GM23248 (cell line): ENCODE measurements at regions not wholly inside any gene's neighbourhood (a gene's known extent, or its start where the extent isn't known, plus 50 kb on each side); places are given as distances from the start of the nearest gene placed in this dataset.

ENCODE experiments used
- DNase-seq: peaks from one replicate; pipeline ENCODE4 v3.0.0-alpha.2; 2015
- H2AFZ ChIP-seq: fragments of 200-600 bp; sonication (generic); 2 replicates; pipeline ENCODE4 v1.6.1; 2016; ENCODE audit warnings: antibody characterized with exemption
- H3F3A ChIP-seq: fragments of 200-600 bp; sonication (generic); 2 replicates; pipeline ENCODE4 v1.6.1; 2016; ENCODE audit warnings: mild to moderate bottlenecking, antibody characterized with exemption, mixed run types; ENCODE audit not compliant: insufficient read depth
- H3K27ac ChIP-seq: fragments of 200-600 bp; sonication (generic); 2 replicates; pipeline ENCODE4 v1.5.1; 2016; ENCODE audit warnings: mild to moderate bottlenecking
- H3K27me3 ChIP-seq: fragments of 200-600 bp; sonication (generic); replicated peaks from 2 replicates; pipeline ENCODE4 v1.6.1; 2016; ENCODE audit warnings: mild to moderate bottlenecking; ENCODE audit not compliant: insufficient read depth
- H3K36me3 ChIP-seq: fragments of 200-600 bp; sonication (generic); 2 replicates; pipeline ENCODE4 v1.6.1; 2016; ENCODE audit warnings: low read depth, mild to moderate bottlenecking
- H3K4me1 ChIP-seq: fragments of 200-600 bp; sonication (generic); 2 replicates; pipeline ENCODE4 v1.6.1; 2016; ENCODE audit warnings: mild to moderate bottlenecking; ENCODE audit not compliant: insufficient read depth
- H3K4me2 ChIP-seq: fragments of 200-600 bp; sonication (generic); one replicate; pipeline ENCODE4 v1.6.1; 2016; ENCODE audit warnings: mild to moderate bottlenecking; ENCODE audit not compliant: unreplicated experiment
- H3K4me3 ChIP-seq: fragments of 200-600 bp; sonication (generic); 2 replicates; pipeline ENCODE4 v1.5.1; 2016; ENCODE audit warnings: mild to moderate bottlenecking
- H3K79me2 ChIP-seq: fragments of 200-600 bp; sonication (generic); 2 replicates; pipeline ENCODE4 v1.6.1; 2016; ENCODE audit warnings: mild to moderate bottlenecking; ENCODE audit not compliant: insufficient read depth
- H3K9ac ChIP-seq: fragments of 200-600 bp; sonication (generic); 2 replicates; pipeline ENCODE4 v1.6.1; 2016; ENCODE audit warnings: mild to moderate bottlenecking
- H3K9me2 ChIP-seq: fragments of 200-600 bp; sonication (generic); 2 replicates; pipeline ENCODE4 v1.6.1; 2016; ENCODE audit warnings: mixed run types, mild to moderate bottlenecking, moderate library complexity; ENCODE audit not compliant: insufficient read depth
- H3K9me3 ChIP-seq: fragments of 200-600 bp; sonication (generic); one replicate; pipeline ENCODE4 v1.6.1; 2017; ENCODE audit warnings: low read depth
- H4K20me1 ChIP-seq: fragments of 200-600 bp; sonication (generic); 2 replicates; pipeline ENCODE4 v1.6.0; 2016; ENCODE audit not compliant: insufficient read depth
- EZH2 ChIP-seq: fragments of 200-600 bp; sonication (generic); IDR thresholded peaks from 2 replicates; pipeline ENCODE4 v1.6.1; 2018; ENCODE audit warnings: antibody characterized with exemption, mild to moderate bottlenecking; ENCODE audit not compliant: insufficient read depth, poor library complexity, severe bottlenecking
- EZH2phosphoT487 ChIP-seq: fragments of 200-600 bp; sonication (generic); IDR thresholded peaks from 2 replicates; pipeline ENCODE4 v1.6.1; 2018; ENCODE audit warnings: antibody characterized with exemption, moderate library complexity, mild to moderate bottlenecking, low read depth; ENCODE audit not compliant: insufficient read depth
- WGBS, 2 experiments: methylation state at CpG; one replicate each; pipeline ENCODE4 v1.1.6; 2015 to 2017; ENCODE audit warnings: low lambda C conversion rate in 2 of 2, low coverage in 1 of 2; ENCODE audit errors: missing lambda C conversion rate in 2 of 2; 5-methylcytosine and 5-hydroxymethylcytosine counted together
- in situ Hi-C: fragments of 300-500 bp; cut with MboI; formaldehyde crosslinking; loops from 2 replicates; pipeline ENCODE4 v1.15.0; 2020

DNA sequence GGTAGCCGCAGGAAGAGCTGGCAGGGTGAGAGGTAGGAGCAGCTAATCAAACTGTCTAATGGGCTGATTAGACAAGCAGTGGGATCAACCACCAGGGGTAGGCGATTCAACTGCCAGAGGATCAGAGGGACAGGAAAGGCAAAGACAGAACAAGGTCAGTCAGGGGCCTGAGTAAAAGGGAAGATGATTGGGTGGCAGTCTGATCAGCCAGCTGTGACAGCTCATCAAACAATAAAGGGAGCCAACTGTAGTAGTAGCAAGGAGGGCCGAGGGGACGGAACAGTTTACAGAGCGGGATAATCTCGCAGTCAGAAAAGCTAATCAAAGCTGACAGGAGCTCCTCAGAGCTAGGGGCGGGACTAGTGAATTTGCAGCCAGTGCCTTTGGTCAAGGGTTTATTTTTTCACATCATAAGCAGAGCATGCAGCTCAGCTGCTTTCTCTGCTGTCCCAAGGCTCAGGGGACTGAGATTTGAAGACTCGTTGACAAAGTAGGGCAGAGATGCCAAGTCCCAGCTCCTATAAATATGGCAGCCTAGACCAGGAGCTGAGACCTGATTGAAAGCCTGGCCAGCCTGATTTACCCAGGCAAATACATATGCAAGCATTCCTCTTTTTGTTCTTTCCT lies 418.2 kb downstream of the GABRG2 start:
- H3K27me3 ChIP-seq, result no peaks in the 10 kb centered on the region
- TF ChIP-seq EZH2phosphoT487 (no peak), EZH2 (no peak)
- H3K4me2 ChIP-seq, result no peak overlapping the region
- H3K4me1 ChIP-seq, result no peaks in the 10 kb centered on the region
- H3K9ac ChIP-seq, result no peak overlapping the region
- H3K9me3 ChIP-seq, result no peaks in the 10 kb centered on the region
- no peaks in the 10 kb centered on the region for H3K36me3 ChIP-seq
- no peak overlapping the region for H3K4me3 ChIP-seq
- H3K27ac ChIP-seq, result no peak overlapping the region
- H3F3A ChIP-seq, result no peaks in the 10 kb centered on the region
- H2AFZ ChIP-seq, result no peak overlapping the region
- H4K20me1 ChIP-seq, result no peaks in the 10 kb centered on the region
- in situ Hi-C loops, result no loop called here
- WGBS, 2 experiments, result 9 to 11% methylated on average over 8 of the region's 8 CpGs
- no peak for DNase-seq
- no peaks in the 10 kb centered on the region for H3K9me2 ChIP-seq
- no peaks in the 10 kb centered on the region for H3K79me2 ChIP-seq

DNA sequence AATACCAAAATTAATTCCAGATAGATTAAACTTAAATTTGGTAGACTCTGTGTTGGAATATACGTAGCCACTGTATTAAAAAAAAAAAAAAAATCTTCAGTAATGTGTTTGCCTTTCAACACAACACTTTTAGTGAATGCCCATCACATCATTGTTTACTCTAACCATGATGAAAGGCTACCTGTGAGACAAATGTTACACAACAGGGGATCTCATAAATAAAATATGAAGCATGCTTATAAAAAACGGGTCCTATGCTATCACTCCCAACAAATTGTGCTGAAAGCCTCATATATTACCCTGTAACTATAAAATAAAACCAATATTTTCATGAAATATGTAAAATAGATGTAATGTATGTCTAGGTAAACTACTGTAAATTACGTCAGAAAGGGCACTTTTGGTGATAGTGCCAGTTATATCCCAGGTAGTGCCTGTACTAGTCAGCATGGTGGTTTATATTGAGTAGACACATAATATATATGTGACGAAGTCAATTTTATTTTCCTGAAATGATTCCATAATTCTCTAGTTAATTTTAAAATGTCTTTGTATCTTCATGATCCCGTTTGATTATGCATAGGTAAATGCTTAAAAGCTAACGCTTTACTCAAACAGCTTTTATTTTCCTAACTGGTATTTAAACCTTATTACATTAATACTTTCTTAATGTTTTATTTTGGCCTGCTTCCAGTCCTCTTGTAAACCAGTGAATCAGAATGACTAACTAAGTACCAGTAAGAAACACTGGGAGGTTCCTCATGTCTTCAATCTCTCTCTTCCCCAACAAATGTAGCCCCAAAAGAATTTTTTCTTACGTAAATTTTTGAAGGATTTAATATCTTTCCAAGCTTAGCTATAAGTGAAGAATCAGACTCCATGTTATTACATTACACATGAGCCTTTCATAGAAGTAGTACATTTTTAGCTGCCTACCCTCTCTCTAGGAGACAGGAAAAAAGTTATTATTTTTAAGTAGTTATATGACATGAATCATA lies 420.3 kb downstream of the GABRG2 start:
- no peak overlapping the region for H3K4me3 ChIP-seq
- no peak overlapping the region for H3K4me2 ChIP-seq
- TF ChIP-seq EZH2phosphoT487, result no peak
- TF ChIP-seq EZH2, result no peak
- no peaks in the 10 kb centered on the region for H3F3A ChIP-seq
- H3K79me2 ChIP-seq, result no peaks in the 10 kb centered on the region
- no peak overlapping the region for H3K9ac ChIP-seq
- H2AFZ ChIP-seq, result no peak overlapping the region
- H4K20me1 ChIP-seq, result no peaks in the 10 kb centered on the region
- no peaks in the 10 kb centered on the region for H3K9me3 ChIP-seq
- H3K36me3 ChIP-seq, result no peaks in the 10 kb centered on the region
- no peaks in the 10 kb centered on the region for H3K4me1 ChIP-seq
- H3K27ac ChIP-seq, result no peak overlapping the region
- in situ Hi-C loops, result no loop called here
- peak; percentile 4 for DNase-seq
- no peaks in the 10 kb centered on the region for H3K9me2 ChIP-seq
- H3K27me3 ChIP-seq, result no peaks in the 10 kb centered on the region
- WGBS, 2 experiments, result 10 to 15% methylated on average over 7 of the region's 7 CpGs

DNA sequence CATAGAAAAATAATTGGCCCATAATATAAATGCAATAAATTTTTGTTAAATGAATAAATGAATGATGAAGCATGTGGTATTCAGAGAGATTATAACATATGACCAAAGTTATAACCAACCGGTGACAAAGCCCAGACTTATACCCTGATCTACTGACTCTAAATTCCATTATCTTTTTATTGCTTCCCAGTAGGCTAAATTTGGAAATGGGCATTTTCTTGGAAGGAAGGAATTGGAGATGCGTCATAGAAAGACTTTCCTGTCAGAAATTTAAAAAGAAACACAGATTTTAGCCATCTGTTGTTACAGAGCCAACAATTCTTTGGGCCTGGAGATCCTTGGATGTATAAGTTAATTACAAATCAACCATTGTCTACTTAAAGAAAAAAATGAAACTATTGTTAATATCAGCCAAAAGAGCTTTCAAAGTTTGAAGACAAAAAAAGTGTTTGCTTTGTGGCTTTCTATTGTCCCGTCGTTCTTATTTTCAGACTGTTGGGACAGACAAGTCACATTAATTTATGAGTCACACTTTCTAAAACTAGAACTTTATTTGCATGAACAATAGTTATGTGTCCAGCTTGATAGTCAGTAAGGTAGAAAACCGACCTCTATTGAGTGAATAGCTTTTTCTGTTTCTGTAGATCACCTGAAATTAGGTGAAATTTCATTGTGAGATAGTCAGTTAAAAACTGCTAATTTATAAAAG lies 428.7 kb downstream of the GABRG2 start:
- Histone ChIP-seq H3F3A (no peaks in the 10 kb centered on the region), H3K9me2 (no peaks in the 10 kb centered on the region), H3K4me2 (no peak overlapping the region), H3K27ac (no peak overlapping the region), H4K20me1 (no peaks in the 10 kb centered on the region), H3K4me3 (no peak overlapping the region), H3K79me2 (no peaks in the 10 kb centered on the region), H3K4me1 (no peaks in the 10 kb centered on the region), H3K27me3 (no peaks in the 10 kb centered on the region), H3K9ac (no peak overlapping the region), H2AFZ (no peak overlapping the region), H3K36me3 (no peaks in the 10 kb centered on the region), H3K9me3 (no peaks in the 10 kb centered on the region)
- no peak for DNase-seq
- TF ChIP-seq EZH2phosphoT487 (no peak), EZH2 (no peak)
- in situ Hi-C loops, result no loop called here
- whole genome bisulfite sequencing, 2 experiments, result 19 to 20% methylated on average over 5 of the region's 5 CpGs

DNA sequence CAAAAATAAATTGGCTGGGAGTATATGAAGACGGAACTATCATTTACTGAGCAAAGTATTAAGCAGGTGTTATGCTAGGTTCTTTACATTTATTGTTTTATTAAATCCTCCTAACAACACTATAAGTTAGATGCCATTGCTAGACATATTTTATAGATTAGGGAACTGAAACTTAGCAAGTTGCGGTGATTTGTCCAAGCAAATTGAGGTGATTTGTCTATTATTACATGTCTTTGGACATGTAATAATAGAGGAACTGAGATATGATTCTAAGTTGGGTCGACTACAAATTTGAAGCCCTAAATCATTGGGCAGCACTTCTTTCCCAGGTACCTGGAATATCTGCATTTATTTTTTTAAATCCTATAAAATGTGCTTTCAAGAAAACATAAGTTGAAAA lies 429.9 kb downstream of the GABRG2 start:
- WGBS, 2 experiments, result 20 to 22% methylated on average over 3 of the region's 3 CpGs
- Histone ChIP-seq H3K36me3 (no peaks in the 10 kb centered on the region), H3K4me3 (no peak overlapping the region), H3K27ac (no peak overlapping the region), H3K79me2 (no peaks in the 10 kb centered on the region), H3K9me3 (no peaks in the 10 kb centered on the region), H4K20me1 (no peaks in the 10 kb centered on the region), H3F3A (no peaks in the 10 kb centered on the region), H3K4me1 (no peaks in the 10 kb centered on the region), H3K9me2 (no peaks in the 10 kb centered on the region), H3K27me3 (no peaks in the 10 kb centered on the region), H3K9ac (no peak overlapping the region), H3K4me2 (no peak overlapping the region), H2AFZ (no peak overlapping the region)
- in situ Hi-C loops, result no loop called here
- no peak for DNase-seq
- TF ChIP-seq EZH2 (no peak), EZH2phosphoT487 (no peak)
